DMS114 treated with DMSO at 0.1 percent for 48 hours (cell line): ENCODE measurements at regions not wholly inside any gene's neighbourhood (a gene's known extent, or its start where the extent isn't known, plus 50 kb on each side); places are given as distances from the start of the nearest gene placed in this dataset.

Experiments used
- DNase-seq: peaks from one replicate; lab custom pipeline; 2025; ENCODE audit not compliant: unreplicated experiment; lab: John Stamatoyannopoulos, UW

GRCh38 chr4:177937041-177937440, 494.8 kb upstream of the AGA start:
- no peak for DNase-seq

GRCh38 chr4:177938226-177938625, 496.0 kb upstream of the AGA start:
- no peak for DNase-seq

- no peak for DNase-seq
Measured at GRCh38 chr4:177945268-177945667, 503.0 kb upstream of the AGA start.

- DNase-seq, result no peak
Measured at GRCh38 chr4:177947607-177948006, 505.4 kb upstream of the AGA start.

- no peak for DNase-seq
Measured at GRCh38 chr4:177948853-177949252, 506.6 kb upstream of the AGA start.

GRCh38 chr4:177951026-177951425, 508.8 kb upstream of the AGA start:
- DNase-seq, result no peak

GRCh38 chr4:177952723-177953122, 510.5 kb upstream of the AGA start:
- no peak for DNase-seq

GRCh38 chr4:177957596-177958360, 515.5 kb upstream of the AGA start:
- DNase-seq, result no peak

- no peak for DNase-seq
Measured at GRCh38 chr4:177960566-177960965, 518.3 kb upstream of the AGA start.

- DNase-seq, result no peak
Measured at GRCh38 chr4:177961761-177962380, 519.6 kb upstream of the AGA start.

- no peak for DNase-seq
Measured at GRCh38 chr4:177964061-177964460, 521.8 kb upstream of the AGA start.

GRCh38 chr4:177964693-177965168, 522.5 kb upstream of the AGA start:
- no peak for DNase-seq

GRCh38 chr4:177967328-177967727, 525.1 kb upstream of the AGA start:
- DNase-seq, result no peak

GRCh38 chr4:177968817-177969442, 526.7 kb upstream of the AGA start:
- DNase-seq, result no peak

- DNase-seq, result no peak
Measured at GRCh38 chr4:177974461-177974860, 532.2 kb upstream of the AGA start.

GRCh38 chr4:177975315-177975987, 533.2 kb upstream of the AGA start:
- no peak for DNase-seq

GRCh38 chr4:177986236-177986635, 544.0 kb upstream of the AGA start:
- no peak for DNase-seq

- no peak for DNase-seq
Measured at GRCh38 chr4:177987896-177988295, 545.7 kb upstream of the AGA start.

- DNase-seq, result no peak
Measured at GRCh38 chr4:177989503-177990201, 547.4 kb upstream of the AGA start.

- DNase-seq, result no peak
Measured at GRCh38 chr4:178003098-178003657, 560.9 kb upstream of the AGA start.

GRCh38 chr4:178010596-178010995, 568.4 kb upstream of the AGA start:
- DNase-seq, result no peak
